HEK293 (cell line): ENCODE measurements at regions not wholly inside any gene's neighbourhood (a gene's known extent, or its start where the extent isn't known, plus 50 kb on each side); places are given as distances from the start of the nearest gene placed in this dataset.

ENCODE experiments used
- CTCF ChIA-PET: fragments of 350-600 bp; formaldehyde crosslinking; extraction: SDS; loops from one replicate; lab custom pipeline; 2021; ENCODE audit warnings: antibody characterized with exemption; lab: Yijun Ruan, JAX
- POLR2A ChIA-PET: fragments of 300-600 bp; formaldehyde crosslinking; extraction: SDS; loops from one replicate; lab custom pipeline; 2020; ENCODE audit warnings: antibody characterized with exemption, inconsistent platforms; lab: Yijun Ruan, JAX
- H3K27ac ChIP-seq: fragments of 200-500 bp; sonication (Bioruptor generic); 2 replicates; pipeline ENCODE4 v1.5.1; 2014; ENCODE audit warnings: low read depth, low read length, control low read depth, inconsistent platforms; ENCODE audit errors: extremely low read depth
- H3K36me3 ChIP-seq, 2 experiments: fragments of 200-500 bp in 1 of 2; sonication (Bioruptor generic) in 1 of 2; 1 replicate in 1 of 2; 2 replicates in 1 of 2; pipeline ENCODE4 v1.5.1; 2014 to 2017; ENCODE audit warnings: inconsistent platforms in 2 of 2, low read length in 2 of 2; ENCODE audit not compliant: control insufficient read depth in 2 of 2, insufficient read depth in 1 of 2
- H3K4me1 ChIP-seq: fragments of 200-500 bp; sonication (Bioruptor generic); 2 replicates; pipeline ENCODE4 v1.5.1; 2014; ENCODE audit warnings: mild to moderate bottlenecking, low read length, inconsistent platforms; ENCODE audit not compliant: control insufficient read depth, insufficient read depth
- H3K4me3 ChIP-seq: 2 replicates; pipeline ENCODE4 v1.5.1; 2011; ENCODE audit warnings: low read depth, mild to moderate bottlenecking, control low read depth, low read length, moderate library complexity
- H3K9me3 ChIP-seq: fragments of 200-500 bp; sonication (Bioruptor generic); 2 replicates; pipeline ENCODE4 v1.5.1; 2014; ENCODE audit warnings: low read depth, low read length, inconsistent platforms; ENCODE audit not compliant: control insufficient read depth, insufficient read depth
- BCL6B ChIP-seq: fragments of 450-650 bp; formaldehyde crosslinking; IDR thresholded peaks from 2 replicates; pipeline ENCODE4 v1.5.1; 2017; ENCODE audit warnings: missing biosample characterization, missing genetic modification characterization
- EGR2 ChIP-seq: fragments of 450-650 bp; formaldehyde crosslinking; IDR thresholded peaks from 2 replicates; pipeline ENCODE4 v1.5.1; 2016; ENCODE audit warnings: low read depth, missing biosample characterization, missing genetic modification characterization
- HOXC10 ChIP-seq: sonication (generic); formaldehyde crosslinking; IDR thresholded peaks from 2 replicates; pipeline ENCODE4 v1.8.1; 2023; ENCODE audit warnings: mild to moderate bottlenecking, missing genetic modification reagents
- KLF10 ChIP-seq: fragments of 450-650 bp; IDR thresholded peaks from 2 replicates; pipeline ENCODE4 v1.5.1; 2018; ENCODE audit warnings: missing biosample characterization, mild to moderate bottlenecking, missing genetic modification characterization
- KLF7 ChIP-seq: fragments of 450-650 bp; formaldehyde crosslinking; IDR thresholded peaks from 2 replicates; pipeline ENCODE4 v1.5.1; 2016; ENCODE audit warnings: missing biosample characterization, missing genetic modification characterization, borderline replicate concordance
- OSR2 ChIP-seq: fragments of 450-650 bp; formaldehyde crosslinking; IDR thresholded peaks from 2 replicates; pipeline ENCODE4 v1.5.1; 2016; ENCODE audit warnings: missing biosample characterization, missing genetic modification characterization
- PRDM10 ChIP-seq: fragments of 450-650 bp; formaldehyde crosslinking; IDR thresholded peaks from 2 replicates; pipeline ENCODE4 v1.5.1; 2016; ENCODE audit warnings: missing biosample characterization, missing genetic modification characterization
- TRIM28 ChIP-seq: IDR thresholded peaks from 2 replicates; pipeline ENCODE4 v1.6.1; 2011; ENCODE audit warnings: low read length, control low read depth, borderline replicate concordance
- YY1 ChIP-seq: fragments of 450-650 bp; formaldehyde crosslinking; IDR thresholded peaks from 2 replicates; pipeline ENCODE4 v1.5.1; 2018; ENCODE audit warnings: missing biosample characterization, missing genetic modification characterization
- YY2 ChIP-seq: fragments of 450-650 bp; formaldehyde crosslinking; IDR thresholded peaks from 2 replicates; pipeline ENCODE4 v1.5.1; 2016; ENCODE audit warnings: missing biosample characterization, missing genetic modification characterization
- ZNF10 ChIP-seq: fragments of 450-650 bp; formaldehyde crosslinking; IDR thresholded peaks from 2 replicates; pipeline ENCODE4 v1.5.1; 2017; ENCODE audit warnings: missing biosample characterization, missing genetic modification characterization
- ZNF114 ChIP-seq: fragments of 450-650 bp; formaldehyde crosslinking; IDR thresholded peaks from 2 replicates; pipeline ENCODE4 v1.5.0; 2017; ENCODE audit warnings: missing biosample characterization, missing genetic modification characterization
- ZNF132 ChIP-seq: fragments of 450-650 bp; formaldehyde crosslinking; IDR thresholded peaks from 2 replicates; pipeline ENCODE4 v1.5.1; 2017; ENCODE audit warnings: missing biosample characterization, missing genetic modification characterization, borderline replicate concordance
- ZNF184 ChIP-seq: fragments of 450-650 bp; IDR thresholded peaks from 2 replicates; pipeline ENCODE4 v1.5.1; 2018; ENCODE audit warnings: missing biosample characterization, mild to moderate bottlenecking, missing genetic modification characterization
- ZNF214 ChIP-seq: fragments of 450-650 bp; formaldehyde crosslinking; IDR thresholded peaks from 2 replicates; pipeline ENCODE4 v1.5.1; 2017; ENCODE audit warnings: missing biosample characterization, mild to moderate bottlenecking, missing genetic modification characterization, borderline replicate concordance
- ZNF221 ChIP-seq: fragments of 450-650 bp; formaldehyde crosslinking; IDR thresholded peaks from 2 replicates; pipeline ENCODE4 v1.5.1; 2017; ENCODE audit warnings: missing biosample characterization, missing genetic modification characterization, borderline replicate concordance
- ZNF280C ChIP-seq: fragments of 450-650 bp; formaldehyde crosslinking; IDR thresholded peaks from 2 replicates; pipeline ENCODE4 v1.5.1; 2016; ENCODE audit warnings: missing biosample characterization, missing genetic modification characterization
- ZNF473 ChIP-seq: fragments of 450-650 bp; formaldehyde crosslinking; IDR thresholded peaks from 2 replicates; pipeline ENCODE4 v1.5.1; 2017; ENCODE audit warnings: missing biosample characterization, missing genetic modification characterization
- ZNF548 ChIP-seq: fragments of 450-650 bp; formaldehyde crosslinking; IDR thresholded peaks from 2 replicates; pipeline ENCODE4 v1.5.1; 2016; ENCODE audit warnings: missing biosample characterization, missing genetic modification characterization
- ZNF561 ChIP-seq: fragments of 450-650 bp; IDR thresholded peaks from 2 replicates; pipeline ENCODE4 v1.5.1; 2018; ENCODE audit warnings: missing biosample characterization, missing genetic modification characterization, borderline replicate concordance
- ZNF626 ChIP-seq: fragments of 450-650 bp; sonication (Bioruptor Pico); formaldehyde crosslinking; IDR thresholded peaks from 2 replicates; pipeline ENCODE4 v1.5.1; 2018; ENCODE audit warnings: missing biosample characterization, missing genetic modification characterization, inconsistent platforms
- ZNF658 ChIP-seq: fragments of 450-650 bp; formaldehyde crosslinking; IDR thresholded peaks from 2 replicates; pipeline ENCODE4; 2016; ENCODE audit warnings: missing biosample characterization, missing genetic modification characterization
- ZNF777 ChIP-seq: fragments of 450-650 bp; formaldehyde crosslinking; IDR thresholded peaks from 2 replicates; pipeline ENCODE4 v1.5.1; 2017; ENCODE audit warnings: missing biosample characterization, missing genetic modification characterization, borderline replicate concordance
- ZNF785 ChIP-seq: fragments of 450-650 bp; formaldehyde crosslinking; IDR thresholded peaks from 2 replicates; pipeline ENCODE4 v1.5.1; 2016; ENCODE audit warnings: missing biosample characterization, missing genetic modification characterization
- ZNF792 ChIP-seq: fragments of 450-650 bp; formaldehyde crosslinking; IDR thresholded peaks from 2 replicates; pipeline ENCODE4 v1.5.1; 2016; ENCODE audit warnings: missing biosample characterization, missing genetic modification characterization
- ZSCAN16 ChIP-seq: fragments of 450-650 bp; formaldehyde crosslinking; IDR thresholded peaks from 2 replicates; pipeline ENCODE4 v1.5.1; 2016; ENCODE audit warnings: missing biosample characterization, missing genetic modification characterization

- TF ChIP-seq KLF7 (tag by site-specific recombination) = no peak
- TF ChIP-seq YY1 (tag by site-specific recombination) = no peak
- TF ChIP-seq ZNF785 (tag by site-specific recombination) = no peak
- TF ChIP-seq ZNF658 (tag by site-specific recombination) = no peak
- no peak for TF ChIP-seq ZNF548 (tag by site-specific recombination)
- peak; percentile 82 for TF ChIP-seq PRDM10 (tag by site-specific recombination)
- TF ChIP-seq EGR2 (tag by site-specific recombination) = no peak
- no peak for TF ChIP-seq ZNF132 (tag by site-specific recombination)
- no peak for TF ChIP-seq ZNF214 (tag by site-specific recombination)
- TF ChIP-seq ZNF10 (tag by site-specific recombination) = no peak
- TF ChIP-seq ZNF473 (tag by site-specific recombination) = no peak
- TF ChIP-seq OSR2 (tag by site-specific recombination) = no peak
- no peak for TF ChIP-seq ZNF626 (tag by site-specific recombination)
- no peak for TF ChIP-seq YY2
- TF ChIP-seq ZNF777 (tag by site-specific recombination) = no peak
- no peak for TF ChIP-seq ZNF561 (tag by site-specific recombination)
- TF ChIP-seq KLF10 = no peak
- no peak for TF ChIP-seq ZNF792 (tag by site-specific recombination)
- no peak for TF ChIP-seq ZNF280C (tag by site-specific recombination)
- TF ChIP-seq, all 188 proteins: peak for 7
These were observed 277.9 kb upstream of the NR2F2 start (continued) for GRCh38 chr15:96052572-96053030.

GRCh38 chr15:96053031-96053780 is 277.3 kb upstream of the NR2F2 start:
- H3K36me3 ChIP-seq = no peaks in the 10 kb centered on the region
- H3K4me3 ChIP-seq = no peak overlapping the region
- POLR2A ChIA-PET = interaction anchor here (1.0 to 1.3 kb wide), 3 partner anchors 274 to 280 kb away, joined by 3 to 4 read pairs (median 3); partner anchors contain the start of gene NR2F2
- H3K4me1 ChIP-seq = peaks cover 18% of the 10 kb centered on the region
- H3K9me3 ChIP-seq = no peaks in the 10 kb centered on the region
- CTCF ChIA-PET = interaction anchor here (0.5 to 1.5 kb wide), 3 partner anchors 21 to 750 kb away, joined by 3 to 5 read pairs (median 3); no protein-coding TSS in a partner anchor
- peak overlapping the region; percentile 98 for H3K27ac ChIP-seq
- TF ChIP-seq BCL6B (tag by site-specific recombination) (0 out of 2 replicates have a peak, but pooled peaks have one; percentile 6), ZNF114 (tag by site-specific recombination) (no peak), TRIM28 (no peak), OSR2 (tag by site-specific recombination) (peak; percentile 94), ZNF221 (tag by site-specific recombination) (no peak), HOXC10 (CRISPR knock-in tag) (no peak), ZSCAN16 (tag by site-specific recombination) (0 out of 2 replicates have a peak, but pooled peaks have one; percentile 58), ZNF184 (tag by site-specific recombination) (peak; percentile 59; the same call in 1 of the 2 replicates), ZNF280C (tag by site-specific recombination) (no peak)
